SK-N-SH (cell line): ENCODE measurements at regions not wholly inside any gene's neighbourhood (a gene's known extent, or its start where the extent isn't known, plus 50 kb on each side); places are given as distances from the start of the nearest gene placed in this dataset.

ENCODE experiments used
- CTCF ChIA-PET: fragments of 300-600, 350-600 bp; formaldehyde crosslinking; extraction: SDS; loops from one replicate; lab custom pipeline; 2021; lab: Yijun Ruan, JAX
- POLR2A ChIA-PET: fragments of 350-600 bp; sonication (Branson Sonifier 250); formaldehyde crosslinking; extraction: SDS; loops from one replicate; lab custom pipeline; 2020; ENCODE audit warnings: antibody characterized with exemption, inconsistent platforms; lab: Yijun Ruan, JAX
- DNase-seq: peaks from one replicate; pipeline ENCODE4 v3.0.0; 2012
- H2AFZ ChIP-seq: fragments of 200-600 bp; sonication (generic); 2 replicates; pipeline ENCODE4 v1.8.1; 2016; ENCODE audit warnings: antibody characterized with exemption, mild to moderate bottlenecking, low read depth
- H3F3A ChIP-seq: fragments of 200-600 bp; sonication (generic); replicated peaks from 2 replicates; pipeline ENCODE3; 2016; ENCODE audit warnings: antibody characterized with exemption, mild to moderate bottlenecking; ENCODE audit not compliant: insufficient read depth
- H3K27ac ChIP-seq, 2 experiments: fragments of 200-500 bp in 1 of 2; fragments of 200-600 bp in 1 of 2; sonication (Bioruptor generic) in 1 of 2; sonication (generic), shearing (Covaris generic) in 1 of 2; 2 replicates each; pipeline versions ENCODE4 v1.5.1 to v1.6.1; 2014 to 2016; ENCODE audit warnings: low read depth in 2 of 2, inconsistent platforms in 1 of 2, low read length in 1 of 2, mild to moderate bottlenecking in 1 of 2, mixed read lengths in 1 of 2
- H3K27me3 ChIP-seq: fragments of 200-600 bp; sonication (generic), shearing (Covaris generic); 2 replicates; pipeline ENCODE4 v1.6.1; 2016; ENCODE audit warnings: mixed run types; ENCODE audit not compliant: insufficient read depth
- H3K36me3 ChIP-seq, 2 experiments: fragments of 200-500 bp in 1 of 2; fragments of 200-600 bp in 1 of 2; sonication (Bioruptor generic) in 1 of 2; sonication (generic) in 1 of 2; replicated peaks in 1 of 2; 2 replicates each; pipeline versions ENCODE3 to v1.5.1; 2014 to 2016; ENCODE audit warnings: low read length in 1 of 2, mild to moderate bottlenecking in 1 of 2; ENCODE audit not compliant: insufficient read depth in 2 of 2, control insufficient read depth in 1 of 2
- H3K4me1 ChIP-seq, 2 experiments: fragments of 200-500 bp in 1 of 2; fragments of 200-600 bp in 1 of 2; sonication (Bioruptor generic) in 1 of 2; sonication (generic), shearing (Covaris generic) in 1 of 2; 2 replicates each; pipeline versions ENCODE4 v1.5.1 to v1.6.1; 2014 to 2016; ENCODE audit warnings: low read depth in 1 of 2, low read length in 1 of 2, mixed run types in 1 of 2; ENCODE audit not compliant: insufficient read depth in 2 of 2, control insufficient read depth in 1 of 2
- H3K4me2 ChIP-seq: fragments of 200-600 bp; sonication (generic), shearing (Covaris generic); 2 replicates; pipeline ENCODE4 v1.6.1; 2017; ENCODE audit warnings: mixed run types
- H3K4me3 ChIP-seq, 2 experiments: fragments of 200-500 bp in 1 of 2; fragments of 200-600 bp in 1 of 2; sonication (Bioruptor generic) in 1 of 2; sonication (generic), shearing (Covaris generic) in 1 of 2; 2 replicates each; pipeline versions ENCODE4 v1.5.1 to v1.8.1; 2014 to 2016; ENCODE audit warnings: low read depth in 2 of 2, inconsistent platforms in 1 of 2, low read length in 1 of 2, mild to moderate bottlenecking in 1 of 2, mixed read lengths in 1 of 2, moderate library complexity in 1 of 2
- H3K79me2 ChIP-seq: fragments of 200-600 bp; sonication (generic); 2 replicates; pipeline ENCODE4 v1.8.1; 2017; ENCODE audit warnings: mild to moderate bottlenecking; ENCODE audit not compliant: insufficient read depth
- H3K9ac ChIP-seq: fragments of 200-600 bp; sonication (generic); 2 replicates; pipeline ENCODE4 v1.6.1; 2017; ENCODE audit warnings: mixed run types
- H3K9me2 ChIP-seq: fragments of 200-600 bp; sonication (generic); 2 replicates; pipeline ENCODE4 v1.6.1; 2017; ENCODE audit warnings: mixed run types
- H3K9me3 ChIP-seq: fragments of 200-600 bp; sonication (generic); 2 replicates; pipeline ENCODE4 v1.6.1; 2017; ENCODE audit warnings: mixed run types, mild to moderate bottlenecking, moderate library complexity
- H4K20me1 ChIP-seq: fragments of 200-600 bp; sonication (generic); 2 replicates; pipeline ENCODE4 v1.6.1; 2017; ENCODE audit warnings: mild to moderate bottlenecking, mixed run types; ENCODE audit not compliant: insufficient read depth
- CTCF ChIP-seq: fragments of 200-600 bp; sonication (generic); IDR thresholded peaks from 2 replicates; pipeline ENCODE4 v1.6.1; 2017; ENCODE audit warnings: antibody characterized with exemption, mild to moderate bottlenecking, moderate library complexity
- ELF1 ChIP-seq: IDR thresholded peaks from 2 replicates; pipeline ENCODE4 v1.4.0; 2012
- EP300 ChIP-seq, 2 experiments: IDR thresholded peaks; 2 replicates each; pipeline versions ENCODE4 v1.4.0 to v1.6.1; 2012; ENCODE audit warnings: borderline replicate concordance in 1 of 2, low read depth in 1 of 2, low read length in 1 of 2
- EZH2phosphoT487 ChIP-seq: fragments of 200-600 bp; sonication (generic); IDR thresholded peaks from 2 replicates; pipeline ENCODE4 v1.6.1; 2017; ENCODE audit warnings: low read depth, mixed run types, mild to moderate bottlenecking, antibody characterized with exemption, moderate library complexity, borderline replicate concordance
- FOSL2 ChIP-seq: IDR thresholded peaks from 2 replicates; pipeline ENCODE4 v1.4.0; 2012; ENCODE audit warnings: low read depth, mild to moderate bottlenecking, moderate library complexity, borderline replicate concordance
- FOXJ3 ChIP-seq: sonication (generic); formaldehyde crosslinking; IDR thresholded peaks from 2 replicates; pipeline ENCODE4 v1.5.1; 2020; ENCODE audit warnings: mild to moderate bottlenecking, missing genetic modification reagents
- FOXM1 ChIP-seq: IDR thresholded peaks from 2 replicates; pipeline ENCODE4 v1.4.0; 2012; ENCODE audit warnings: low read depth, mild to moderate bottlenecking
- GATA2 ChIP-seq: sonication (generic); formaldehyde crosslinking; IDR thresholded peaks from 2 replicates; pipeline ENCODE4 v1.5.0; 2020; ENCODE audit warnings: mild to moderate bottlenecking, missing genetic modification reagents
- IRF3 ChIP-seq: fragments of 150-350 bp; IDR thresholded peaks from 2 replicates; pipeline ENCODE4 v1.6.1; 2016; ENCODE audit warnings: mild to moderate bottlenecking, low read depth, low read length
- MAX ChIP-seq: IDR thresholded peaks from 2 replicates; pipeline ENCODE4 v1.4.0; 2012; ENCODE audit warnings: low read depth
- NFIC ChIP-seq: IDR thresholded peaks from 2 replicates; pipeline ENCODE4 v1.4.0; 2012; ENCODE audit warnings: borderline replicate concordance
- POLR2AphosphoS5 ChIP-seq: IDR thresholded peaks from 2 replicates; pipeline ENCODE4 v1.6.1; 2012; ENCODE audit warnings: low read depth, low read length
- RCOR1 ChIP-seq: fragments of 150-350 bp; IDR thresholded peaks from 2 replicates; pipeline ENCODE4 v1.6.1; 2017; ENCODE audit warnings: antibody characterized with exemption, low read length
- REST ChIP-seq: IDR thresholded peaks from 2 replicates; pipeline ENCODE4 v1.6.1; 2012; ENCODE audit warnings: mild to moderate bottlenecking, low read depth, low read length, moderate library complexity
- RFX5 ChIP-seq: IDR thresholded peaks from 2 replicates; pipeline ENCODE4 v1.6.1; 2012; ENCODE audit warnings: mild to moderate bottlenecking, improper control_type of control experiment, low read length
- RXRA ChIP-seq: IDR thresholded peaks from 2 replicates; pipeline ENCODE4 v1.4.0; 2012; ENCODE audit warnings: low read depth, mild to moderate bottlenecking, borderline replicate concordance
- SIN3A ChIP-seq: IDR thresholded peaks from 2 replicates; pipeline ENCODE4 v1.6.1; 2012; ENCODE audit warnings: low read depth, mild to moderate bottlenecking, low read length, moderate library complexity, borderline replicate concordance
- TAF1 ChIP-seq: IDR thresholded peaks from 2 replicates; pipeline ENCODE4 v1.6.1; 2012; ENCODE audit warnings: low read depth, mild to moderate bottlenecking, low read length, moderate library complexity, borderline replicate concordance
- TCF12 ChIP-seq: IDR thresholded peaks from 2 replicates; pipeline ENCODE4 v1.4.0; 2012
- USF1 ChIP-seq: IDR thresholded peaks from 2 replicates; pipeline ENCODE4 v1.4.0; 2012; ENCODE audit warnings: low read depth, borderline replicate concordance
- WGBS: methylation state at CpG from one replicate; pipeline ENCODE4 v1.1.6; 2017; ENCODE audit warnings: low lambda C conversion rate; 5-methylcytosine and 5-hydroxymethylcytosine counted together

- H3K27me3 ChIP-seq, result no peaks in the 10 kb centered on the region
- no peak overlapping the region for H2AFZ ChIP-seq
- H3K27ac ChIP-seq, result no peak overlapping the region
- DNase-seq, result no peak
- no peak overlapping the region for H3K4me3 ChIP-seq
- no peak overlapping the region for H3K4me2 ChIP-seq
- CTCF ChIA-PET, result no interaction called here
- H3K9ac ChIP-seq, result no peak overlapping the region
- TF ChIP-seq SIN3A, result no peak
- no peak for TF ChIP-seq CTCF
- TF ChIP-seq TCF12, result no peak
- no peak for TF ChIP-seq ELF1
- no peak for TF ChIP-seq RXRA
- TF ChIP-seq IRF3, result no peak
- no peak for TF ChIP-seq RCOR1
- no peak for TF ChIP-seq USF1
- TF ChIP-seq REST, result no peak
- TF ChIP-seq RFX5, result no peak
- TF ChIP-seq NFIC, result no peak
- no peak for TF ChIP-seq EZH2phosphoT487
- no peak for TF ChIP-seq TAF1
- no peak for TF ChIP-seq FOXJ3
- TF ChIP-seq MAX, result no peak
- TF ChIP-seq FOXM1, result no peak
- TF ChIP-seq GATA2 (CRISPR knock-in tag), result no peak
- TF ChIP-seq FOSL2, result no peak
- no peak for TF ChIP-seq POLR2AphosphoS5
- TF ChIP-seq EP300 (IDR thresholded peaks at IDR 0.05; ENCODE audit: borderline replicate concordance in 1 of 2, low read depth in 1 of 2, low read length in 1 of 2), result no peak
- TF ChIP-seq, all 33 proteins: peak for 0
- H3K9me2 ChIP-seq, result no peaks in the 10 kb centered on the region
- POLR2A ChIA-PET, result no interaction called here
- WGBS, result 55% methylated on average over 2 of the region's 3 CpGs
- H3K36me3 ChIP-seq, result no peaks in the 10 kb centered on the region
- no peaks in the 10 kb centered on the region for H3K79me2 ChIP-seq
- H3K4me1 ChIP-seq, result no peaks in the 10 kb centered on the region
- H4K20me1 ChIP-seq, result no peaks in the 10 kb centered on the region
- H3F3A ChIP-seq, result no peaks in the 10 kb centered on the region
- H3K9me3 ChIP-seq, result no peaks in the 10 kb centered on the region
Measured at GRCh38 chr12:83642205-83642604, 955.5 kb downstream of the TMTC2 start.
